ENCODE measurements at regions not wholly inside any gene's neighbourhood (a gene's known extent, or its start where the extent isn't known, plus 50 kb on each side); places are given as distances from the start of the nearest gene placed in this dataset.
"Not testable (repeated sequence)": the region's sequence is repeated elsewhere in the genome, so short reads cannot be mapped to it uniquely, and the experiment has no call there.

GRCh38 chr6:921400-921799, 228.5 kb upstream of the EXOC2 start:
- no peak for DNase-seq

- no peak for DNase-seq
Measured at GRCh38 chr6:920512-920911, 227.6 kb upstream of the EXOC2 start.

GRCh38 chr6:919500-919899, 226.6 kb upstream of the EXOC2 start:
- no peak for DNase-seq

GRCh38 chr6:917939-918338, 225.0 kb upstream of the EXOC2 start:
- no peak for DNase-seq

GRCh38 chr6:917296-917695, 224.4 kb upstream of the EXOC2 start:
- DNase-seq = no peak

- no peak for DNase-seq
Measured at GRCh38 chr6:916131-916530, 223.2 kb upstream of the EXOC2 start.

GRCh38 chr6:912871-913835, 220.2 kb upstream of the EXOC2 start:
- DNase-seq = peak; percentile 14

GRCh38 chr6:907928-908327, 215.0 kb upstream of the EXOC2 start:
- no peak for DNase-seq

GRCh38 chr6:906920-907319, 214.0 kb upstream of the EXOC2 start:
- no peak for DNase-seq

GRCh38 chr6:905556-905955, 212.6 kb upstream of the EXOC2 start:
- DNase-seq = no peak

- no peak for DNase-seq
Measured at GRCh38 chr6:904994-905393, 212.1 kb upstream of the EXOC2 start.

GRCh38 chr6:903761-904160, 210.8 kb upstream of the EXOC2 start:
- no peak for DNase-seq

- no peak for DNase-seq
Measured at GRCh38 chr6:901696-902460, 208.9 kb upstream of the EXOC2 start.

- no peak for DNase-seq
Measured at GRCh38 chr6:900716-901605, 208.0 kb upstream of the EXOC2 start.

- DNase-seq = no peak
Measured at GRCh38 chr6:897528-898207, 204.7 kb upstream of the EXOC2 start.

GRCh38 chr6:894274-894673, 201.3 kb upstream of the EXOC2 start:
- DNase-seq = no peak

GRCh38 chr6:890995-891394, 198.1 kb upstream of the EXOC2 start:
- DNase-seq = no peak

- no peak for DNase-seq
Measured at GRCh38 chr6:890201-890600, 197.3 kb upstream of the EXOC2 start.

- no peak for DNase-seq
Measured at GRCh38 chr6:887583-888235, 194.8 kb upstream of the EXOC2 start.

- not testable (repeated sequence) for DNase-seq
Measured at GRCh38 chr6:886116-886515, 193.2 kb upstream of the EXOC2 start.

GRCh38 chr6:885051-885590, 192.2 kb upstream of the EXOC2 start:
- no peak for DNase-seq

- no peak for DNase-seq
Measured at GRCh38 chr6:884570-884969, 191.6 kb upstream of the EXOC2 start.

All from OCI-M1 (cell line).